NCI-H345 treated with DMSO at 0.1 percent for 48 hours (cell line): ENCODE measurements at regions not wholly inside any gene's neighbourhood (a gene's known extent, or its start where the extent isn't known, plus 50 kb on each side); places are given as distances from the start of the nearest gene placed in this dataset.
"Not testable (repeated sequence)": the region's sequence is repeated elsewhere in the genome, so short reads cannot be mapped to it uniquely, and the experiment has no call there.

Source experiments
- DNase-seq: peaks from one replicate; lab custom pipeline; 2025; ENCODE audit not compliant: unreplicated experiment; lab: John Stamatoyannopoulos, UW

DNA sequence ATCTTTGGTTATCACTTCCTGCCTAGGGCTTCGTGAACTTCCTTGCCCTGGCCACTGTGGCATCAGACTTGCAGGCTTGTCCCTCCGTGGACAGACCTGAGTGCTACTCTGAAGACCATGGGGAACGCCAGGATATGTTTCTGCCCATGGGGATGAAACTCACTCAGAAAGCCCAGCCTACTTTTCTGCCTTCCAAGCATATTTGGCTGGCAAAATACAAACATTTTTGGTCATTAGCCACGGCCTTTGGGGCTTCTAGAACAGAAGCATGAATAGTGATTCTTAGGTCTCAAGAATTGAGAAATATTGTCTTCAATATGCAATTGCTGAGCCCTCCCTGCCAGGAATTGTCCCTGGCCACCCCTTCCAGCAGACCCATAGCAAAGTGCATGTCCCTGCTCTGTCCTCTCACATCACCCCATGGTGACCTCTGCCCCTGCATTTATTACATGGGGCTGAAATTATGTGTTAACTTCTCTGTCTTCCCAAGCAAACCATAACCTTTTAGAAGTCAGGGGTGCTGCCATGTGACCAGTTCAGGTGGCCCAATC, 152.4 kb downstream of the OSR1 start:
- no peak for DNase-seq

DNA sequence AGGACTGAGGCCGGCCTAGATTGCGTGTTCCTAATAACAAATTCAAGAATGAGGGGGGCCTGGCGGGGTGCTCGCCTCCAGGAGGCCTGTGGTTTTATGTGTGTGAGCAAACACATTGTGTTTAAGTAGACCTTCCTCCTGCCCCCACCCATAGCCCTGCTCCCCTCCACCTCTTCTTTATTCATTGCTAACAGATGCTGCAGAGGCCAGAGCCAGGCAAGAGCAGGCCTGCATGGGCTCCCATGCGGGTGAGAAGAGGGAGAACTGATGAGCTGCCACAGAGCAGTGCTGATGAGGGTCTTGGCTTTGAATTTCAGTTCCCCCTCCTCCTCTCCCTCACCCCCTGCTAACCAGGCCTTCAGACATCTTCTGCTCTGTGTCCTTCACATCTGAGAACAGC, 154.6 kb downstream of the OSR1 start:
- no peak for DNase-seq

DNA sequence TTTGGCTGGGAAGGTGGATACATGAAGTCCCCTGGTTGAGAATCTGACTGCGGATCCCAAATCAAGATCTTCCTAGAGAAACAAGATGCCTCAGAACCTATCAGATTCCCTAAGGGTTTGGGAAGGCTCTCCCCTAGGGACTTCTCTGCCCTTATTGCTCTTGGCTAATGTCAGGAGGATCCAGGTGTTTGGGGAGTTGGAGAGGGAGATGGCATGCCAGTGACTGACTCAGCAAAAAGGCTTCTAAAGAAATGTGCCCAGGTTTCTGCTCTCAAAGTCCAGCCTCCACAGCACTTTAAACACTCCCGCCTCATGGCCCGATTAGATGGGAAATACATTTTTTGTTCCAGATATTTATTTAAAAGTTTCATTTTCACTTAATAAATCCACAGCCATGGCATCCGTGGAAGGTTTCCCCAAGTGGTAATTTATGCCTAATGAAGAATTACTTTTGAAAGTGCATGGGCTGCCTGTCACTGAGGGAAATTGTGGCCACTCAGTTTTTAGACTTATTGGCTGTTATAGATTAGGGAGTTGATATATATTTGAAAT, 156.4 kb downstream of the OSR1 start:
- DNase-seq = no peak

DNA sequence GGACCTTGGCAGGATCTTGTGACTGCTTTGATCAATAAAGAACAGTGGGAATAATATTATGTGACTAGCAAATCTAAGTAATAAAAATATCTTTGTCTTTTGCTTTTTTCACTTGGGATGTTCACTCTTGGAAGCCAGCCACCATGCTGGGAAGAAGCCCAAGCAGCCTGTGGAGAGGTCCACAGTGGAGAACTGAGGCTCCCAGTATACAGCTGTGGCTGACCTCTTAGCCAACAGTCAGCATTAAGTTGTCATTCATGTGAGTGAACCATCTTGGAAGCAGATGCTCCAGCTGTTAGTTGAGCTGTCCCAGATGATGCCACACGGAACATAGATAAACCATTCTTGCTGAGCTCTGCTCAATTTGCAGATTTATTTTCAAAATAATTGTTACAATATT, 160.0 kb downstream of the OSR1 start:
- DNase-seq = no peak

DNA sequence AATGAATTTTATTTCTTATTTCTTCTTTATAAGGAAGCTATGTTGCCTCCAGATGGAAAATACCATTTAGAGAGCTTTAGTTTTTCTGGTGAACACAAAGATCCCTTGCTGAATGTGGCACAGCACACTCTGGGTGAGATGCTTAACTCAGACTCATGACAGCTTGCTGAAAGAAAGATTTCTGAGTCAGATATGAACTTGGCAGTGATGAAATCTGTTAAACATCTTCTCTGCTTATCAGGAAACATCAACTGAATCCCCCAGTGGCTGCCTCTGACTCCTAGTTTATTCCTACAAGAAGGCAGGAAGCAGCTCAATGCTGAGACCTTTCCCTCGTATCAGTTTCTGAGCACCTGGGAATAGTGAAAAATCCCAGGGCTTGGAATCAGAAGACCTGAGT, 162.8 kb downstream of the OSR1 start:
- no peak for DNase-seq

DNA sequence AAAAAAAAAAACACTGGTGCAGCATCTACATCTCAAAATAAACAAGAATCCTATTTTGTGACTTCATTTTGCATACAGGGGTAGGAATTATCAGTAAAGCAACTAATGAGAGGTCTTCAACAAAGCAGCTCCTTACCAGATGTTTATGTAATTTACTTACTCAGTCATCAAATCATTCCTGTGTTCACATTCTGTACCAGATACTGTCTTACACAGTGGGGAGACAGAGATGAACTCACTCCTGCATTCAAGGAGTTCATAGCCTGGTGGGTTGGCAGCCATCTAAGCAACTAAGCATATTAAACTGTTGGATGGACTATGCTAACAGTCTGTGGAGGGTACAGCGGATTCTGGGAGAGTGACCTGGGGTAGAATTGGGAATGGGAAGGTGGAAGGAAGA, 169.0 kb downstream of the OSR1 start:
- DNase-seq = no peak

DNA sequence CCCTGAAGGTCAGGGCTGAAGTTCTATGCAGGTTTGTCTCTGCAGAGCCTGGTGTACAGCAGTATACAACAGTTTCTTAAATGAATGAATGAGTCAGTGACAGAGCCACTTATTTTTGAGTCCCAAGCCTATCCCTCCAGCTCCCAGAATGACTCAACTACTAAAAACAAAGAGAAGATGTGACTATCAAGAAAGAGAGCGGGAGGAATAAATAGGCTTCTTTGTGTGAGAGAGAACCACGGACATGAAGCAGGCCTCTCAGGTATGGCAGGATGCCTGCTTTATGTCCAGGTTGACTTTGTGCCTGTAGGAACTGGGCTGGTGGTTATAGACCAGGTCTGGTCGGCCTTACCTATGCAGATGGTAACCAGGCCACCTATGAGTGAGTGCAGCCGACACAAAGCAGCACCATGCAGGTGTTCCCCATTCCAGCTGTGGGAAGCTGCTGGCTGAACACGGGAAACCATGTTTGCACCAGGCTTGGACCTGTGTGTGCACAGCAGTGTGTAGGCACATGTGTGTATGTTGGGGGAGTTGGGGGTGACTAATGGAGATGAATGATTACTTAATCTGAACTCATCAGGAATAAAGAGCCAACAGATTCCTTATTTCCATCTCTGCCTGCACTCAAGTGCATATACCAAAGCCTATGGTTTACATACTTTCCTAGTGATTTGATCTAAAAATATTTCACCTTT, 171.0 kb downstream of the OSR1 start:
- DNase-seq = no peak

DNA sequence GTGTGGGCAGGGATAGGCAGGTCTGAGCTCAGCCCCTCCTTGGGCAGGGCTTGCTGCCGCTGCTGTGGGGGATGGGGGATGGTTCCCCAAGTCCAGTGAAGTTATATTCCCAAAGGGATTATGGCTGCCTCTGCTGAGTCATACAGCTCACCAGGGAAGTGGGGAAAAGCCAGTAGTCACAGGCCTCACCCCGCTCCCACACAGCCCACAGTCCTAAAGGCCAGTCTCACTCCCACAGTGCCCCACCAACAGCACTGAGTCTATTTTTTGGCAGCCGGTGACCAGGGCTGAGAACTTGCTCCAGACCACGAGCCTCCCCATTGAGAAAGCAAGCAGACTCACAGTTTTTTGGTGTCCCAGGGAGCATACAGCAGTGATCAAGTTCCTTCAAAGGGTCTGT, 173.3 kb downstream of the OSR1 start:
- no peak for DNase-seq

DNA sequence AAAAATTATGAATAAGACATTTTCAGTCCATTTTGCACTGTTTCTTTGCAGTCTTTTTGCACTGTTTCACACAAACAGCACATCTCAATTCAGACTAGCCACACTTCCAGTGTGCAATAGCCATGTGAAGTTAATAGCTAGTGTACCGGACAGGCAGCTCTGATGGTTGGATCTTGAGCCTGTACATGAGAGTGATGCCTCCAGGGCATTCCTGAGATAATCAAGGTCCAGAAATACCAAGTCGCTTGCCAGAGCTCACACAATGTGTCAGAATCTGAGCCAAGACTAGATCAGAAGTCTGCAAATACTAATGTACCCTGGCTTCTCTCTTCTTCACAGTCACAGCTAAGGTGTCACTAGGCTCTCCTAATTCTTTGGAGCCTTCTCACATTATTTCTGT, 180.2 kb downstream of the OSR1 start:
- DNase-seq = no peak

DNA sequence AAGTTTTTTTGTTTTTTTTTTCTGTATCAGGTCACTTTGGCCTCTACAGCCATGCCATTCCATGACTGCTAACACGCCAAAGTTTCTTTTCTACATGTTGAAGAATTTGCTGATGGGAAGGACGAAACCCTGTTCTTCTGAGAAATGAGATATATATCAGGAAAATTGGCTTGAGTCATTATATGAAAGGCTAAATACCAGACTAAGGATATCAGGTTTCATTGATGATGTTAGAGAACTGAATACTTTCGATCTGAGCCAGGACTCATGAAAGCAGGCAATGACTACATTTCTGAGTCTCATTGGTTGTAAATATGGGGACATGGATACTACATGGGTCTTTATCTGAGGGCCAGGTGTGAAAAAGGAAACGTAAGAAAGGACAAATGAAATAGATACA, 181.4 kb downstream of the OSR1 start:
- DNase-seq = no peak

DNA sequence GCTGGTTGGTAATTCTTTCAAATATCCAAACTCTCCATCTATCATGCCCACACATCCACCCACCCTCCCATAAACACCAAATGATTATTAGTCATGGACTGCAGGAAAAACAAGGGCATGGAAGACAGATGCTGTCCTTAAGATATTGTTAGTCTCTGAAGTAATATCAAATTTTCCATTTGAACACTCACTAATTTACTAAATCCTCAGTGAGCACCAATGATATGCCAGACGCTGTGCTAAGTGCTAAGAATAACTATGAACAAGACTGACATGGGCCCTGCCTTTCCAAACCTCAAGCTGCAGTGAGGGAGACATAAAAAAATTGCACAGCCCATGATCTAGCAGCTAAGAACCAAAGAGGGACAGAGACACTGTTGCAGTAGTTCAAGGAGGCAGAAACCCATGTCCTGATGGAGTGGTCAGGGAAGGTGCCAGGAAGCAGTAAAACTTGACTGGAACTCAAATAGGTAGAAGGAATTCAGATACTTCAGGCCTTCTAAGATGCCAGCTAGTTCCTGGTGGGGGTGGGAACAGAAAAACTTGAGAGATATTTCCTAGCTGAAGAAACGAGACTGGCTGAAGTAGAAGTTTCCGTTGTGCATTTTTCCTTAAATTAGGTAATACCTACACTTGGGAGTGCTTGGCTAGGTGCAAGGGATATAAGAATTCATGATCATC, 182.1 kb downstream of the OSR1 start:
- DNase-seq = no peak

DNA sequence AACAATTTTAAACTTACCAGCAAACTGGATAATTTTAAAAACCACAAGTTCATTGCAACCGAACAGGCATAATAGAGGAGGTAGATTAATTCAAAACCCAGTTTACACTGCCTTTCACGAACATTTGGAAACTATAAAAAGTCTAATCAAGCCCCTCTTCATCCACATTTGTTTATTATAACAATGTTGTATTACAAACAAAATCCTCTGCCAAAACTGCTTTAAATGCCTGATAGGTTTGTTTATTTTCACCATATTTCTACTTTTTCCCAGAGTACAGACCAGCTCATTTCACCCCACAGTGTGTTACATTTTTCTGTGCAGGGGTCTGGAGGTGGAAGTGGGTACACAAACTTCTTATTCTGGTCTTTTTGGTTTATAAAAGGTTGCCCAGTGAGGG, 184.2 kb downstream of the OSR1 start:
- no peak for DNase-seq

DNA sequence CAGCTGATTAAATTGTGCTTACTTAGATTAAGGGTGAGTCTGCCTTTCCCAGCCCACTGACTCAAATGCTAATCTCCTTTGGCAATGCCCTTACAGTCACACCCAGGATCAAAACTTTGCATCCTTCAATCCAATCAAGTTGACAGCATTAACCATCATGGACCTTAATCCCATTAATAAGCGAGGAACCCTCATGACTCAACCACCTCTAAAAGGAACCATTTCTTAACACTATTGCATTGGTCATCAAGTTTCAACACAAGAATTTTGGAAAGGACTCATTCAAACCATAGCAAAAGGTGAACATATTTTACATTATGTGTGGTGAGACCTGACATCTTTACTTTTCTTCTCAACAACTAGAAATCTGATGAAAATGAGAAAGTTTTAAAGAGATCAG, 187.0 kb downstream of the OSR1 start:
- no peak for DNase-seq

DNA sequence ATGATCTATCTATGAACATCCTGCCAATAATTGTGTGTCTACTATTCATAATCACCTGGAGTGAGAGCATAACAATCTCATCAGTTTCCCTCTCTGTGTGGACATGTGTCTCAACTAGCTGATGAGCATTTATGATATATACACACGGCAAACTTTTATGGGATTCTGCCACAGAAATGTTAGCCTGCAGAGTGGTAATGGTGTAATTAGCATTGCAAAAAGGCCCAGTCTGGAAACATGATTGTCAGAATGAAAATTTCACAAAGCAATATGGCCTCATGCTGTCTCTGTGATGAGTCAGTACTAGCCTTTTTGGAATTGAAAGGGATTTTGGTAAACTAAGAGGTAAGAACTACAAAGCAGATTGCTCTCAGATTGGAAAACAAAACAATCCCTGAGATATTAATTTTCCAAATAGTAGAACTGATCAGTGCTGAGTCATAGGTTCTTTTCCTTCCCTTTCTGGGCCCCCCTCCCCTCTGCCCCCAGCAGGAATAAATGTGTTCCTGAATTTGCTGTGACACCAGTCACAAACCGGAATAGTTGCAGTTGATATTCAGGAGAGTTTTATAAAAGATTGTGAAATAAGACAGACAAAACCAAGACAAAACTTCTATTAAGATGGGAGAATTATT, 189.2 kb downstream of the OSR1 start:
- no peak for DNase-seq

DNA sequence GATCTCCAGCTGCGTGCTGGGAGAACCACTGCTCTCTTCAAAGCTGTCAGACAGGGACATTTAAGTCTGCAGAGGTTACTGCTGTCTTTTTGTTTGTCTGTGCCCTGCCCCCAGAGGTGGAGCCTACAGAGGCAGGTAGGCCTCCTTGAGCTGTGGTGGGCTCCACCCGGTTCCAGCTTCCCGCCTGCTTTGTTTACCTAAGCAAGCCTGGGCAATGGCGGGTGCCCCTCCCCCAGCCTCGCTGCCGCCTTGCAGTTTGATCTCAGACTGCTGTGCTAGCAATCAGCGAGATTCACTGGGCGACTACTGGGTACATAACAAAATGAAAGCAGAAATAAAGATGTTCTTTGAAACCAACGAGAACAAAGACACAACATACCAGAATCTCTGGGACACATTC, 194.3 kb downstream of the OSR1 start:
- DNase-seq = not testable (repeated sequence)

DNA sequence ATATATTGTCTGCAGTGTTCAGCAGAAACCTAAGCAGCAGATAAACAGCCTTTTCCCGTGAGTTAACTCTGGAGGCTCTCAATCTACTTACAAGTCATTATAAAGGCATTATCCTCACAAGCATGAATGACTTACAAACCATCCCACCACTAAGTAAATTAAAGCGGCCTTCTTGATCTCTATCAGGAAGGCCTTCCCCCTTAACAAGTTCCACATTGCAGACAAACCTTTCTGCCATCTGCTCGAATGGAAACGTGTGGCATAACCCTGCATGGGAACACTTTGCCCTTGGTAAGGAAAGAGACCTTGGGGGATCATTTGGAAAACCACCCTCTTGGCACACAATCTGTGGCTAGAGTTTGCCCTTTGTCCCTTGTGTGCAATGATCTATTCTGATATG, 199.5 kb downstream of the OSR1 start:
- DNase-seq = no peak

DNA sequence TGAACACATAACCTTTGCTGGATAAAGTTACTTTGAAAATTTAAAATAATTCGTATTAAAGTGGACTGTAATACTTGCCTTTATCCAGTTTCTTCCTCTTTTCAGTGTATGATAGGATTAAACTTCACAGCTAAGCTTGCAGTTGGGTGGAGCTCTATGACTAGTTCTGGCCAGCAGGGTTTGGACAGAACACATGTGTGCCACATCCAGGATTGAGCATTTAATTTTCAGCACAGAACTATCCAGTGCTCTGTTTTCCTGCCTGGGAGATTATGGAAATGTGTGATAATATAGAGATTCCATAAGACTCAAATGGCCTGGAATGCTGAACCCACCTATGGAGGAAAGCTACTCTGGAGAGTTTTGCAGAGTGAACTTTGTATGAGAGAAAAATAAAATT, 200.2 kb downstream of the OSR1 start:
- no peak for DNase-seq

DNA sequence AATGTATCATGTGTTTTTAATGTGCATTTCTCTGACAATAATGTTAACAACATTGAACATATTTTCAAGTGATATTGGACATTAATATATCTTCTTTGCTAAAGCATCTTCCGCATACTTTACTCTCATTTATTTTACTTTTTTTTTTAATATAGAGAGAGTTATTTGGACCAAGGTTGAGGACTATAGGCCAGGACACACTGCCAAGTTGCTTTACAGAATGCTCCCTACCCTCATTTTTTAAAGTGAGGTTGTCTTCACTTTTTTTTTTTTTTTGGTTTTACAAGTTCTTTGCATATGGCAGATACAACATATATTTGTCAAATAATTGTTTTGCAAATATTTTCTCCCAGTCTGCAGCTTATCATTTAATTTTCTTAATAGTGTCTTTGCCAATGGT, 201.8 kb downstream of the OSR1 start:
- no peak for DNase-seq

DNA sequence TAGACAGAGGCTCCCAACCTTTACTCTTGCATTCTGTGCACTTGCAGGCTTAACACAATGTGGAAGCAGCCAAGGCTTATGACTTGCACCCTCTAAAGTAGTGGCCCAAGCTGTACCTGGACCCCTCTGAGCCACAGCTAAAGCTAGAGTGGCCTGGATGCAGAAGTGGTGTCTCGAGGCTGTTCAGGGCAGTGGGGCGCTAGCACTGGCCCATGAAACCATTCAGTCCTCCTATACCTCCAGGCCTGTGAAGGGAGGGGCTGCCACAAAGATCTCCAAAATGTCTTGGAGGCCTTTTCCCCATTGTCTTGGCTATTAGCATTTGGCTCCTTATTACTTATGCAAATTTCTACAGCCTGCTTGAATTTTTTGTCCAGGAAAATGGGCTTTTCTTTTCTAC, 207.7 kb downstream of the OSR1 start:
- no peak for DNase-seq

DNA sequence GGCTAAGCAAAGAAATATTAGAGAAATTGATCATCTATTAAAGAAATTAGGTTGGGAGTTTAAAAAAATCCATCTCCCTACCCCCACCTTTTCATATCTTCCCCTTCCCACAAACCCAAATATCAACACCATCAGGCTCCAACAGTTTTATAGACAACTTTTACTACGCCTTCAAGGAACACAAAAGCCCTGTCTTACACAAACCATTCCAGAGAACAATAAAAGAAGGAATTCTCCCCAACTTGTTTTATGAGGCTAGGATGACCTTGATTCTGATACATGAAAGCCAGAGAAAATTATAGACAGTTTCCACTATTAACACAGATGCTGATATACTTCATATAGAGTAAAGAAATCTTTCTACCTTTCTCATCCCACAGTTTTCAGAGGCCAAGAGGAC, 211.6 kb downstream of the OSR1 start:
- DNase-seq = no peak

DNA sequence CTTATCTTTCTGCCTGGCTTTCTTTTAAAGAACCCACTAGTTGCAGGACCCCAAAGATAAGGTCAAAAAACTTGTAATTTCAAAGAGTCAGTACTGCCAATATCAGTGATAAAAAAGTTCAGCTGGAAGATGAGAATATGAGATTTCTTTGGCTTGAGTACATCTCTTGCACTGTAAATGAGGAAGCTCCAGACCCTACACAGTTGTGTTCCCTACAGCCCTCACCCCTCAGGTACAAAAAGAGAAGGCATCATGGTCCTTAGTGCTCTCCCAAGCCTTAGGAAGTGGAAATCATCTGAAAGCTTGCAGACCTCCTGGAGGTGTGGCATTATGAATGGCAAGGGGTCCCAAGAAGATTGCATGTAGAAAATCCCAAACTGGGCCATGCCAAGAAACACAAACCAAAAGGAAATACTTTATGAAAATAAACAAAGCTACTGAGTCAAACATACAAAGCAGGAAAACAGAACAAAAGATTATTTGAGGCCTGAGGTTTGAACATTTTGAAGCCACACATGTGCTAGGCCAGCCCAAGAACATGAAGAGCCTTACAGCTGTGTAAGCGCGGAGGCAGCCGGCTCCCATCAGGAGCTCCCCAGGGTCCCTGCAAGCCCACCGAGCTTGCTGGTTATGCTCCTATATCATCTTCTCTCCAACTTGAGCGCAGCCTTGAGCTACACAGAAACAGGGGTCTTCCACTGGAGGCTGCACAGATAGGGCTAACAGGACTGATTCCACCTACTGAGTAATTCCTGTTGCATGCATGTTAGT, 217.0 kb downstream of the OSR1 start:
- DNase-seq = no peak
